ENCODE measurements at regions not wholly inside any gene's neighbourhood (a gene's known extent, or its start where the extent isn't known, plus 50 kb on each side); places are given as distances from the start of the nearest gene placed in this dataset.

- TF ChIP-seq ZFP36 (IDR thresholded peaks at IDR 0.05; ENCODE audit: borderline replicate concordance, low read depth, low read length, partially characterized antibody) (no peak), SATB2 (CRISPR knock-in tag; IDR thresholded peaks at IDR 0.05) (no peak), EP300 (IDR thresholded peaks at IDR 0.05; ENCODE audit: low read depth in 2 of 2, low read length in 2 of 2) (no peak), EP300 (CRISPR knock-in tag; IDR thresholded peaks at IDR 0.05; ENCODE audit: borderline replicate concordance) (no peak), NCOR1 (IDR thresholded peaks at IDR 0.05; ENCODE audit: borderline replicate concordance, low read length) (no peak), IKZF4 (CRISPR knock-in tag; IDR thresholded peaks at IDR 0.05; ENCODE audit: borderline replicate concordance, low read depth, not compliant biosample characterization) (no peak), IRX3 (CRISPR knock-in tag; IDR thresholded peaks at IDR 0.05; ENCODE audit: borderline replicate concordance, low read depth) (no peak), FOSL1 (CRISPR knock-in tag; IDR thresholded peaks at IDR 0.05; ENCODE audit: borderline replicate concordance) (no peak)
Measured at GRCh38 chr17:22517716-22518115, 825.4 kb downstream of the KCNJ18 start.
